HG02943 (cell line): ENCODE measurements at regions not wholly inside any gene's neighbourhood (a gene's known extent, or its start where the extent isn't known, plus 50 kb on each side); places are given as distances from the start of the nearest gene placed in this dataset.
"Not testable (repeated sequence)": the region's sequence is repeated elsewhere in the genome, so short reads cannot be mapped to it uniquely, and the experiment has no call there.

Experiments
- ATAC-seq: cut with Tn5 transposase; IDR thresholded peaks from one replicate; pipeline ENCODE4 v1.9.1; 2021; ENCODE audit warnings: mild to moderate bottlenecking, low read depth, moderate library complexity; ENCODE audit not compliant: unreplicated experiment

DNA sequence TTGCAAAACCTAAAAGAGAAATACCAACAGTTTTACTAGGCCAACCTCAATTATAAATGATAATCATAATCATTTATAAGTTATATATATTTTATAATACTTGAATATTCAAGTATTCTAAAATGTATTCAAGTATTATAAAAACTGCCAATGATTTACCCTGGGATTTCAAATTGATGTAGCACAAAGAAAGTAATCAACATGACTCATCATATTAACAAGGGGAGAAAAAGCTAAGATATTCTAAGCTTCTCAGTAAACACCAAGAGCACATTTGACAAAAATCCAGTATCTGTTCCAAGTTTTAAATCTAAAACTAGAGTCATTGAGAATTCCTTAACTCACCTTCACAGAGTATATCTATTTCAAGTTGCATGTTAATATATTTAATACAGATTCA is 56.1 kb downstream of the CAPZA3 start:
- ATAC-seq, result no peak

DNA sequence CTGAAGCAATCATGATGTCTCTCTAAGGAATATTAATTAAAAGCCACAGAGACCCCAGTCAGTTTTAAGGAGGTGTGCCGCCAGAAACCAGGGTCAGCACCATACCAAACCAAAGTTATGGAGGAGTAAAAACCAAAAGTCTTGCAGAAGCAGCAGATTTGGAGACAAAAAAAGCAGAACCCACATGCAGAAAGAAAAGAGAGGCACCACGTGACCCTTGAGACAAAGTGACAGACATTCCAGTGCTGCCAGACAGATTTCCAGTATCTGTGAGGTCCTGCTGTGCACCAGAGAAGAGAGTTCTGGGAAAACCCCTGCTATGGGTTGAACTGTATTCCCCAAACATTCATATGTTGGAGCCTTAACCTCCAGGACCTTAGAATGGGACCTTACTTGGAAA is 59.7 kb downstream of the CAPZA3 start:
- no peak for ATAC-seq

DNA sequence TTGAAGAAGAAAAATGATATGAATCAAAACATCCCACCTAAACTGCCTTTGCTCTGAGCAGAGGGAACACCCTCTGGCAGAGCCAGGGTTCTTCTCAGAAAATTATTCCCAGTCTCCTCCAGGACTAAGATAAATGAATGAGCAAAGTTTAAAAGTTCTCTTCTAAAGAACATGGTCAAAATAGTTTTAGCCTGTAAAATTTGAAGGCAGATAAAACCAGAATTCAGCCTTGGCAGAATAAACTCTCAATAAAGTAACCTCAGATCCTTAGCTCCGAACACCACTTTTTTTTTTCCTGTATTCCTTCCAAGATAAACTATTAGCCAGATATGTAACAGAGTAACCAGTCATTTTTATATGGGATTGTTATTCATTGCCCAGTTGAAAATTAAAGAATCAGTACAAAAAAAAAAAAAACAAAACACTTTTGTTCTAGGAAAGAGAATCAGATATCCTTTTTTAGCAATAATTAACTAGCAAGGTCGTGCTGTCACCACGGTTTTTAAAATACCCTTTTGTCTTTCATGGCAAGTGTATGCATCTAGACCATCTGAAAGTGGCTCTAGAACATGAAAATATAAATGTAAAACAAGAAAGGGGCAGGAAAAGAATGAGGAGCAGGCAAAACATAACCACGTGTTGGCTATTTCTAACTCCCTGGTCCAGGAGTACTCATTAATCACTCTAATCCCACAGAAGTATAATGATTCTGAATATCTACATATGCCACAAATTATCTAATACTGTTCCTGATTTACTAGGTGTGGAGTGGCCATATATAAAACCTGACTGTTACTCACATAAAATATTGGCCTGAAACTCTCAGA is 60.8 kb downstream of the CAPZA3 start:
- ATAC-seq, result no peak

DNA sequence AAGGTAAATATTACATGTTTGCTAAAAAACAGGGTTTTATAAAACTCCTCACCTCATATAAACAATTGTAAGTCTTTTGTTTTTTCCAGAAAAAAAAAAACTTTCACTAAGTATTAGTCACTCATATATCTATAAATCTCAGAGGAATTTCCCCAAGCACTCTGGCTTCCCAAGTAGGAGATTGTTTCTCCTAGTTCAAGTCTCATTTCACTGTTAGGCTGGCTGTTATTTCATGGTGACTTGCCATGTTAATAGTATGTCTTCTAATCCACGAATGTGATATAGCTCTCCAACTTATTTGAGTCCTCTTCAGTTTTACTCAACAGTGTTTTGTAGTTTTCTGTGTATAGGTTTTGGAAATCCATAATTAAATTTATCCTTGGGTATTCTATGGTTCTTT is 61.6 kb downstream of the CAPZA3 start:
- ATAC-seq, result no peak

DNA sequence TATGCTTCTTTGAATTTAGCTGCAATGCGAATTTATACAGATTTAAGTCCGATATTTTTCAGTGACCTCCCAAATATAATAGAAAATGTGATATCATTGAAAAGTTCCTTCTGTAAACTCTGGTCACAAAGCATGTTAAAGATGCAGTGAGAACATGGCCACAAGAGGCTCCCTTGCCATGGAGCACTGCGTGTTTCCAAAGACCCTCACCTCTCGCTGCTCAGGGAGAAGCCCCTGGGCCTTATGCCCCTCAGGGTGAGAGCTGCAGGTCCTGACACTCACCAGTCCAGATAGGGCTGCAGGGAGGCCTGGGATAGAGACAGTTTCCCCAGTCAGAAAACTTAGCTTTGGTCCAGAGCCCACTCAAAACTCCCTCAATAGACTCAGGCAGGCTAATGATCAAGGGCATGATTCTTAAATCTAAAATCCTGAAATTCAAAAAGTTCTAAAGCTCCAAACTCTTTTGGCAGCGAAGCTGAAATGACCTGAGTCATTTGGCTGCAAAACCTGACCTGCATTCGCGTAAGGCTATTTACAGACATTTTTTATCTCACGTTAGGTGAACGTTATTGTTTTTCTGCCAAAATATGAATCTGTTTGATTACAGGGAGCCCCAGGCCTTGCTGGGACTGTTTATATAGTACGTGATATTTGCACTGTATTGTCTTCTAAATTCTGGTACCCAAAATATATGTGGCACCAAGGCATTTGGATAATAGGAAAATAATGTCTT is 67.8 kb downstream of the CAPZA3 start:
- no peak for ATAC-seq

DNA sequence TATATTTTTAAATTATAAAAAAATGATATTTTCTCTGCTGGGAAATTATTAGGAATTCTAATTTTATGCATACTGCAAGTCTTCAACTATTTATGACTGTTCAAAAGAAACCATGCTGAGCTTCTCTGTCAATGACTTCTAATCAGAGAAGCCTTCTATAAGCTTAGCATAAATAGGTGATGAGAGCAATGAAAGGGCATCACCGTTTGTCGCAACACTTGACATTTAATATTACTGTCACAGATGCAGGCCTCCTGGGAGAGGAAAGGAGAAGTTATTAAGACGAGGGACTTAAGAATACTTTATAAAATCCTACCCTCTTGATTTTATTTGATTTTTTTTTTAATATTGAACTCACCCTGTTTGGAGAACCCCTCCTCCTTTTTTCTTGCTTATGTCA is 69.8 kb downstream of the CAPZA3 start:
- no peak for ATAC-seq

DNA sequence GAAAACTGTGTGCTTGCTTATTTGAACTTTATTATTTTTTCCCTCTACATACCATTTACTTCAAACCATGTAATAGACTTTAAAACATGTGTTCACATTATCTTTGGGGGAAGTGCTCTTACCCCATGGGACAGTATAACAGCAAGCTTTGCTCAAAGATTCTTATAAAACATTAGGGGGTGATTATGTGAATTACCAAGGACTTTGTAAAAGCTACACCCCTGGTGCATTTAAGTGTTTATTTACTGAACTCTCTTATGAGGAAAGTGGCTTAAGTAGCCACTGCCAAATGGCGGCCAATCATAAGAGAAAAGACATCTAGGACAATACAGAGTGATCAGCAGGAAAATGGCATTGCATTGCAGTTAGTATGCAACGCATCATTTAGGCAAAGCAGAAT is 70.3 kb downstream of the CAPZA3 start:
- no peak for ATAC-seq

DNA sequence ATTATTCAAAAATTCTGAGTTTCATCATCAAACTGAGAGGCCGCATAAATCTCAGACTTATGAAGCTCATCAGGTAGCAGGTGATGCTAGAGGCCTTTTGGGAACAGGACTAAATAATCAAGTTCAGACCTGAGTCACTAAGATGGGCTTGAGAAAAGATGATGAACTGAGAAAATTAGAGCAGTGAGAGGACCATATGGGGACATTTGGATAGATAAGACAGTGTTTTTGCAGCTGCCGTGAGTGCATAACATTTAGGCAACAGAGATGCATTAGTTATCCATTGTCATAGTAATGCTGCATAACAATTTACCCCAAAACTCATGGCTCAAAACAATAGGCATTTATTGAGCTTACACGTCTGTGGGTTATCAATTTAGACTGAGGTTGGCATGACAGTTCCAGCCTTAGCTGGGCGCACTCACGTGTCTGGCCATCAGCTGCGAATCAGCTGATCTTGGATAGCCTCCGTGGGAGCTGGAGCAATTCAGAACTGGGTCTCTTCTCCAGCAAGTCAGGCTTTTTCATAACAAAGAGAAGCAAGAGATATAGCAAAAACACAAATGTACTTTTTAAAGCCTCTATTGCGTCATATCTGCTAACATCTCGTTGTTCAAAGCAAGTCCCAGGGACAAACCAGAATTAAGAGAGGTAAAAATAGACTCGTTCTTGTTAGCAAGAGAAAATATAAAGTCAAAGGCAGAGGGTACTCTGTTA is 72.8 kb downstream of the CAPZA3 start:
- no peak for ATAC-seq

DNA sequence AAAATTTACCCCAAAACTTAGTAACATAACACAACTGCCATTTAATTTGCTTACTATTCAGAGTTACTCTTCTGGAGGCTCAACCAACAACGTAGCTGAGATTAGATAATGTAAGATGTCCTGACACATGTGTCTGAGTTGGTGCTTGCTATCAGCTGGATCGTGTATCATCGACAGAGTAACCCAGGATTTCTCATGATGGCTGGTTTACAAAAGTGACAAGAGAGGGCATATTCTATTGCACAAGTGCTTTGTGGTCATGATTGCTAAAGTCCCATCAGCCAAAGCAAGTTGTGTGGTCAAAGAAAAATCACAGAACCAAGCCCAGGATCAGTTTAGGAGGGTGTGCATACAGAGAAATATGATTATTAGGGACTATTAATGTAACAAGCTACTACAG is 73.4 kb downstream of the CAPZA3 start:
- ATAC-seq, result no peak

DNA sequence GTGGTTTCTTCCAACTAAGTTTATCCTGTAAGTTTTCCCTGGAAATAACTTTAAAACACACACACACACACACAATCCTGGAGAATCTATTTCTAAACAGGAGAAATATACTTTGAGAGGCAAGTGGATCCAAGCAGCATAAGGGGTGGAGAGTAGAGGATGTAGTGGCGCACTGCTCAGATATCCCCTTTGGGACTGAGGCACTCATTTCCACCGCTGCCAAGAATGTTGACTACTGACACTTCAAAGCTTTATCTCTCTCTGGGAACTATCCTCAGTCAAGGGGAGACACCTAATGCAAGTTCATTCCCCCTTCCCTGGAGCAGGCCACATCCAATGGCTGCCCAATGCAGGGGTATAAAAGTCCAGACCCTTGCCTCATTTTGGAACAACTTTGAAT is 75.8 kb downstream of the CAPZA3 start:
- no peak for ATAC-seq

DNA sequence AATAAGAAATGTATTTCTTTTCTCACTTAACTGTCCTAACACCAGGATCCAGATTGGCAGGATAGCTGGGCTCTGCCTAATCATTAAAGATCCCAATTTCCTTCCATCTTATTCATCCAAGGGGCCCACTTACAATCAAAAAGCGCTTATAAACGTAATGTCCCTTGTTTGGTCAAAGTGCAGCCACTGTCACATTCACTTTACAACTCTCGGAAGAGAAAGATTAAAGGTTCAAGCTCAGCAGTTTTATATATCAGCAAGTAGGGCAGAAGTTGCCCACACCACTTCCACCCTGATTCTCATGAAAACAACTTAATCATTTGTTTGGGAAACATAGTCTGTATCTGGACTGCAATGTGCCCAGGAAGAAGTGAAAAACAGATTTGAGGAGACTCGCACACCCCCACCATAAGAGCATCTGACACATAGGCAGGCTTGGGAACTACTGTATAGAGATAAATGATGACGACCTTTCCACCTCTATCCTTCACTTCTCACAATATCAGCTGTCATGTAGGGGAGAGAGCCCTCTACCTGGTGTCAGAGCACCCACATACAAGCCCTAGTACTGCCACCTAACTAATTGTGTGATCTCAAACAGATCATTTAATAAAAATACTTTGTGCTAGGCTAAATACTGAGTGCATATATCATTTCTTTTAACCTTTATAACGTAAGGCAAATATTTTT is 80.8 kb downstream of the CAPZA3 start:
- ATAC-seq, result no peak

DNA sequence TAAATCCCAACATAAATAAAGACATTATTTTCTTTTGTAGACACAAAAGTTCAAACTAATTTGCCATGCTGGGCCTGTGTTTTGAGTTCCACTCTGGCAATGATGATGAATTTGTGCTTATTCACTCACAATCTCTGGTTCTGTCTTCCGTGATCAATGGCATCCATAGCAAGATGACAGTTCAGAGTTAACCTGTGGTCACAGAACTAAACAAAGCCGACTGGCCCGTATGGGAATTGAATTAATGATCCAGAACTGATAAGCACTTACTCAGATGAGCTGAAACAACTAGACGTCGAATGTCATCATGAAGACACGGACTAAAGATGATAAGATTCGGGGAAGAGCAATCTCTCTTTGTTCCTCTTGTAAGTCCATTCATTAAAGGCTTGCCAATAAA is 81.6 kb downstream of the CAPZA3 start:
- ATAC-seq, result no peak

DNA sequence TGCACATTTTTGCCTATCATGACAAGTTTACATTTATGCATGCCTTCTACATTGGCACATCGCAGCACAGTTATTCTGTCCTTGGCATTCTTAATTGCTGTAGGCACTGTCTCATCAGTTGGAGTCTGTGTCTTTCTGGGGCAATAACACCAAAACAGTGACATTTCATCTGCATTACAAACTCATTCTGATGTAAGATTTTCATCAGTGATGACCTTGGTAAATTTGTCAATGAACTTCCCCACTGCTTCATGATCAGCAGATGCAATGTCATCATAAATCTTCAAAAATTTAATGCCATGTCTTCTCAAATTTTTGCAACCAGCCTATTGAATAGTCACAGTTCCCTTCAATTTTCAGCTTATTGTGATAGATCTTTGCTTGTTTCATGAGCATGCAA is 85.5 kb downstream of the CAPZA3 start:
- ATAC-seq, result no peak

DNA sequence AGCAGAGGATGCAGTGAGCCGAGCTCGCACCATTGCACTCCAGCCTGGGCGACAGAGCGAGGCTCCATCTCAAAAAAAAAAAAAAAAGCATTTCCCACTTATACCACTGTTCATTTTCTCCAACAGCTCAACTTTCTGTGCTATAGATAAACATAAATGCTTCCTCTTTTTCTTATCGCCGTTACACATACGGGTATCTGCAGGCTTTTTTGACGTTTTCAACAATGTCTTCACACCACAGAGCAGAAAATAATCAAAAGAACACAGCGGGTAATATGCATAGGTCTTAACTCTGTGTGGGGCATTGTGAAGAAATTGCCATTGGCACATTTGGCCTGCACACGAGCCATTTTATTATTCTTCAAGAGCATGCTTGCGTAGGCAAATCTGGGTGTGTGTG is 86.4 kb downstream of the CAPZA3 start:
- no peak for ATAC-seq

DNA sequence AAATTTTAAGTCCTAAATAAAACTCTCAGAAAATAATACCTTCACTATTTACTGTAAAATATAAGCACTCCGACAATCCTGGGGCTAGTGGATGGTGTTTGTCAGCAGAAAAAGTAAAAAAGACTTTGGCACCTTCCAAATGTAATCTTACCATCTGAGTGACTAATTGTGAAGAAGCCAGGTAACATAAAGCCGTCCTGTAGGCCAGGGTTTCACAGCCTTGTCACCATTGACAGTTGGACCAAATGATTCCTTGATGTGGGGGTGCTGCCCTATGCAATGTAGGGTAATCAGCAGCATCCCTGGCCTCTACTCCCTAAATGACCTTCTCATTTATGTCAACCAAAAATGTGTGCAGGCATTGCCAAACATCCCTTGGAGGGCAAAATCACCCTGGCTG is 87.2 kb downstream of the CAPZA3 start:
- ATAC-seq, result no peak

DNA sequence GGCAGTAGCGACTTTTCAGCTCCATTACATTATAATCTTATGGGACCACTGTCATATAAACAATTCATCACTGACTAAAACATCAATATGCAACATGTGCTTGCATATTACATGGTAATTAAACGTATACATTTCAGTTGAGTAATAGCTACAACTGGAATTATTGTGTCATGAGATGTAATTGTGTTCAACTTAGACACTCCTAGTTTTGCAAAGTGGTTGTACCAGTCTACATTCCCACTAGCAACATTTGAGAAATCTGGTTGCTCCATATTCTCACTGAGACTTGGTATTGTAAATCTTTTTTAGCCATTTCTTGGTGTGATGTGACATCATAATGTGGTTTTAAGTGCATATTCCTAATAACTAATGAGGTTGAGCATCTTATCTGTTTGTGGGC is 90.0 kb downstream of the CAPZA3 start:
- ATAC-seq, result no peak

DNA sequence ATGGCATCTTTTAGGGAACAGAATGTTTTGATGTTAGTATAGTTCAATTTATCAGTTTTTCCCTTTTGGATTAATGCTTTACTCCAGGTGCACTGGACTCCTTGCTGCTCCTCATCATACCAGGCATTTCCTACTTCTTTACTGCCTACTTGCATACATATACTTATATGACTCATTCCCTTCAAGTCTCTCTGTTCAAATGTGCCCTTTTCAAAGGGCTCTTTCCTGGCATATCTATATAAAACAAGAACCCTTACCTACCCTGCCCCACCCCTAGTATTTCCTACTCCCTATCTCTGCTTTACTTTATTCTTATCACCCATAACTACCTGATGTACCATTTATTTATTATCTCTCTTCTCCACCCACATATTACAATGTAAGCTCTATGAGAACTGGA is 90.6 kb downstream of the CAPZA3 start:
- no peak for ATAC-seq

DNA sequence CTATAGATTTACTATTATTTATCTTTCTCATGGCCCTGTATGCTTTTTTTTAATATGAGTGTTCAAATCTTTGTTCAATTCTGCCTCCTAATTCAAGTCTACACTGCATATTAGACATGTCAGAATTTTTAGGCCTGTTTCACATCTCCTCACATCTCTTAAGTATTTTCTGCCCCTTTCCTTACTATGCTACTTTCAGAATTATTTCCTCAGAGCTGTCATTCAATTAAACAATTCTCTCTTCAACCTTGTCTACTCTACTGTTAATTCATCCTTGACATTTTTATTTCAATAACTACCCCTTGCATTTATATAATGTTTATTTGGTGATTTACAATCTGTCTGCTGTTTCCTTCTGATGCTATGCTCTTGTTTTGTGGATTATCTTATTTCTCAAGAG is 91.1 kb downstream of the CAPZA3 start:
- no peak for ATAC-seq

DNA sequence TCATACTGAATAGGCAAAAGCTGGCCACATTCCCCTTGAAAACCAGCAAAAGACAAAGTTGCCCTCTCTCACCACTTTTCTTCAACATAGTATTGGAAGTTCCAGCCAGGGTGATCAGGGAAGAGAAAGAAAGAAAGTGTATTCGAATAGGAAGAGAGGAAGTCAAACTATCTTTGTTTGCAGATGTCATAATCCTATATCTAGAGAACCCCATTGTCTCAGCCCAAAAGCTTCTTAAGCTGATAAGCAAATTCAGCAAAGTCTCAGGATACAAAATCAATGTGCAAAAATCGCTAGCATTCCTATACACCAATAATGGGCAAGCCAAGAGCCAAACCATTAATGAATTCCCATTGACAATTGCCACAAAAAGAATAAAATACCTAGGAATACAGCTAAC is 95.0 kb downstream of the CAPZA3 start:
- not testable (repeated sequence) for ATAC-seq

DNA sequence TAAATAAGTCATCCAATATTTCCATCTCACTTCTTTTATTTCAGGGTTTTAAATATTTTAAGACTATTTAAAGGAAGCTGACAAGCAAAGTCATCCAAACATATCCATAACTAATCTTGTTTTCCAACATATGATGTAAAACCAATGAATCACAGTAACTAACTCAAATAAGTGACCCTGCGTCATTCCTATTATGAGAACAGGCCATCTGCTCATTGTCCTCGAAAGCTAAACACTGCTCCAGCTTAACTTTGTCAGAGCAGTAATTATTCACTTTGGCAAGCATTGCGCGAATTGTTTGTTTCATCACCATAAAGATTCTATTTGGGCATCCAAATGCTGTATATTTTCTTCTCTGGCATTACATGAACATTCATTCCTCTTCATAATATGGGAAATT is 99.1 kb downstream of the CAPZA3 start:
- ATAC-seq, result no peak

DNA sequence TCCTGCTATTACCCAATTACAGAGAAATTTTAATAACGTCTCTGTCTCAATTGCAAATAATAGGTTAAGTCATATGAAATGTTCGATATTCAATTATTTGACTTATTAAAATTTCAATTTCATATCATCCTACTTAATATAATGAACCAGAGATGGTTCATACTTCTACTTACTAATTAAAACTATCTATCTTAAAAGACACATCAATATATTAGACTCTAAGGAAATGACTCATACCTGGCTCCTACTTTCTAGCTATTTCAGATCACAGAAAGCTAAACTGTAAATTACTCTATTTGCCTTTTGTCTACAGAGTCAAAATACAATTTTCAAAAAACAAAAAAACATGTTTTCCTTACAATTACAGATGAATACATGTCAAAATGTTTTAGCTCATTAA is 99.6 kb downstream of the CAPZA3 start:
- no peak for ATAC-seq
